ENCODE measurements at regions not wholly inside any gene's neighbourhood (a gene's known extent, or its start where the extent isn't known, plus 50 kb on each side); places are given as distances from the start of the nearest gene placed in this dataset.

DNA sequence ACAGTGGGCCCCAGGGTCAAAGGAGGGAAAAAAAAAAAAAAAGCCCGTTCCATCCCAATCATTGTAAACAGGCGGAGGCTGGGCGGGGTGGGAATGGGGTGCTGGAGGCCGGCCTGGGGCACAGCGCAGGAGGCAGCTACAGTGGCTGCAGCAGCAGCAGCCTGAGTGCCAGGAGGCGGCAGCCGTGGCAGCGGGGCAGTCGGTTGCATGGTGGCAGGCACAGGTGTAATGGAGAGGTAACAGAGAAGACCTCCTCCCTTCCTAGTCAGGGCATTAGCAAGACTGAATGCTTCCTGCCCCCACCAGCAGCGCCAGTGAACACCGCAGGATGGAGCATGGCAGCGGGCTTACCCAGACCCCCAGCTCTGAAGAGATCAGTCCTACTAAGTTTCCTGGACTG is 279.1 kb upstream of the TTC14 start:
- no peak for TF ChIP-seq EZH2phosphoT487 (IDR thresholded peaks at IDR 0.05; ENCODE audit: unreplicated experiment)
- TF ChIP-seq, protein P1, sequence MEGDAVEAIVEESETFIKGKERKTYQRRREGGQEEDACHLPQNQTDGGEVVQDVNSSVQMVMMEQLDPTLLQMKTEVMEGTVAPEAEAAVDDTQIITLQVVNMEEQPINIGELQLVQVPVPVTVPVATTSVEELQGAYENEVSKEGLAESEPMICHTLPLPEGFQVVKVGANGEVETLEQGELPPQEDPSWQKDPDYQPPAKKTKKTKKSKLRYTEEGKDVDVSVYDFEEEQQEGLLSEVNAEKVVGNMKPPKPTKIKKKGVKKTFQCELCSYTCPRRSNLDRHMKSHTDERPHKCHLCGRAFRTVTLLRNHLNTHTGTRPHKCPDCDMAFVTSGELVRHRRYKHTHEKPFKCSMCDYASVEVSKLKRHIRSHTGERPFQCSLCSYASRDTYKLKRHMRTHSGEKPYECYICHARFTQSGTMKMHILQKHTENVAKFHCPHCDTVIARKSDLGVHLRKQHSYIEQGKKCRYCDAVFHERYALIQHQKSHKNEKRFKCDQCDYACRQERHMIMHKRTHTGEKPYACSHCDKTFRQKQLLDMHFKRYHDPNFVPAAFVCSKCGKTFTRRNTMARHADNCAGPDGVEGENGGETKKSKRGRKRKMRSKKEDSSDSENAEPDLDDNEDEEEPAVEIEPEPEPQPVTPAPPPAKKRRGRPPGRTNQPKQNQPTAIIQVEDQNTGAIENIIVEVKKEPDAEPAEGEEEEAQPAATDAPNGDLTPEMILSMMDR (conservative IDR thresholded peaks at IDR 0.05; ENCODE audit: low read depth in 2 of 2), result no peak
- no peak for TF ChIP-seq EZH2 (IDR thresholded peaks at IDR 0.05; ENCODE audit: low read depth, unreplicated experiment)
- no peak for TF ChIP-seq POLR2AphosphoS5 (IDR thresholded peaks at IDR 0.05; ENCODE audit: low read depth)
- TF ChIP-seq, protein P2, sequence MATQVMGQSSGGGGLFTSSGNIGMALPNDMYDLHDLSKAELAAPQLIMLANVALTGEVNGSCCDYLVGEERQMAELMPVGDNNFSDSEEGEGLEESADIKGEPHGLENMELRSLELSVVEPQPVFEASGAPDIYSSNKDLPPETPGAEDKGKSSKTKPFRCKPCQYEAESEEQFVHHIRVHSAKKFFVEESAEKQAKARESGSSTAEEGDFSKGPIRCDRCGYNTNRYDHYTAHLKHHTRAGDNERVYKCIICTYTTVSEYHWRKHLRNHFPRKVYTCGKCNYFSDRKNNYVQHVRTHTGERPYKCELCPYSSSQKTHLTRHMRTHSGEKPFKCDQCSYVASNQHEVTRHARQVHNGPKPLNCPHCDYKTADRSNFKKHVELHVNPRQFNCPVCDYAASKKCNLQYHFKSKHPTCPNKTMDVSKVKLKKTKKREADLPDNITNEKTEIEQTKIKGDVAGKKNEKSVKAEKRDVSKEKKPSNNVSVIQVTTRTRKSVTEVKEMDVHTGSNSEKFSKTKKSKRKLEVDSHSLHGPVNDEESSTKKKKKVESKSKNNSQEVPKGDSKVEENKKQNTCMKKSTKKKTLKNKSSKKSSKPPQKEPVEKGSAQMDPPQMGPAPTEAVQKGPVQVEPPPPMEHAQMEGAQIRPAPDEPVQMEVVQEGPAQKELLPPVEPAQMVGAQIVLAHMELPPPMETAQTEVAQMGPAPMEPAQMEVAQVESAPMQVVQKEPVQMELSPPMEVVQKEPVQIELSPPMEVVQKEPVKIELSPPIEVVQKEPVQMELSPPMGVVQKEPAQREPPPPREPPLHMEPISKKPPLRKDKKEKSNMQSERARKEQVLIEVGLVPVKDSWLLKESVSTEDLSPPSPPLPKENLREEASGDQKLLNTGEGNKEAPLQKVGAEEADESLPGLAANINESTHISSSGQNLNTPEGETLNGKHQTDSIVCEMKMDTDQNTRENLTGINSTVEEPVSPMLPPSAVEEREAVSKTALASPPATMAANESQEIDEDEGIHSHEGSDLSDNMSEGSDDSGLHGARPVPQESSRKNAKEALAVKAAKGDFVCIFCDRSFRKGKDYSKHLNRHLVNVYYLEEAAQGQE (IDR thresholded peaks at IDR 0.05; ENCODE audit: unreplicated experiment), result no peak
- no peak for TF ChIP-seq CREB1 (CRISPR knock-in tag; IDR thresholded peaks at IDR 0.05; ENCODE audit: low read depth)
- TF ChIP-seq JUNB (IDR thresholded peaks at IDR 0.05; ENCODE audit: unreplicated experiment), result no peak
- no peak for TF ChIP-seq NANOG (IDR thresholded peaks at IDR 0.05; ENCODE audit: borderline replicate concordance)

All from GM23338 (cell line).